Left lung (tissue), 4 donors: ENCODE measurements at regions not wholly inside any gene's neighbourhood (a gene's known extent, or its start where the extent isn't known, plus 50 kb on each side); places are given as distances from the start of the nearest gene placed in this dataset.
A peak's percentile ranks its signal among the peaks of the same experiment; 100 is the strongest.
"Not testable (repeated sequence)": the region's sequence is repeated elsewhere in the genome, so short reads cannot be mapped to it uniquely, and the experiment has no call there.

Source experiments
- ATAC-seq: fragments of 200-7000 bp; cut with Tn5 transposase; one replicate; pipeline ENCODE4 v1.9.1; 2020; ENCODE audit warnings: moderate library complexity
- DNase-seq, 4 donors: peaks; one replicate each; pipeline ENCODE4 v3.0.0-alpha.2; 2013 to 2020
- H3K27ac ChIP-seq, 2 donors: fragments of 200-600 bp; sonication (generic) in 1 of 2; one replicate each; pipeline versions ENCODE4 v1.5.0 to v1.8.0; 2020 to 2021
- H3K27me3 ChIP-seq, 2 donors: fragments of 200-600 bp; sonication (generic) in 1 of 2; one replicate each; pipeline versions ENCODE4 v1.5.0 to v1.8.0; 2020 to 2021
- H3K36me3 ChIP-seq, 2 donors: fragments of 200-600 bp; sonication (generic) in 1 of 2; one replicate each; pipeline versions ENCODE4 v1.5.0 to v1.8.0; 2020 to 2021
- H3K4me1 ChIP-seq, 2 donors: fragments of 200-600 bp; one replicate each; pipeline ENCODE4 v1.8.0; 2021
- H3K4me3 ChIP-seq, 2 donors: fragments of 200-600 bp; sonication (generic) in 1 of 2; one replicate each; pipeline versions ENCODE4 v1.5.0 to v1.8.0; 2020 to 2021; ENCODE audit warnings: mild to moderate bottlenecking in 1 of 2
- H3K9me3 ChIP-seq, 2 donors: fragments of 200-600 bp; sonication (generic) in 1 of 2; one replicate each; pipeline versions ENCODE4 v1.5.0 to v1.8.0; 2020 to 2021
- intact Hi-C, 2 donors: fragments of 100-400 bp; cut with DNase I; formaldehyde crosslinking; loops; one replicate each; pipeline versions ENCODE4 v1.11.2 to v1.14.2; 2022
- TF ChIP-seq, protein P1 (sequence below), 2 donors: fragments of 200-600 bp; sonication (generic) in 1 of 2; IDR thresholded peaks; one replicate each; pipeline versions ENCODE4 v1.5.0 to v1.8.0; 2021; ENCODE audit warnings: antibody characterized with exemption in 2 of 2
- donor health status: DM: no; HTN: yes; CAD: no.
- donor health status: DM: no; HTN: no; CAD: no.

DNA sequence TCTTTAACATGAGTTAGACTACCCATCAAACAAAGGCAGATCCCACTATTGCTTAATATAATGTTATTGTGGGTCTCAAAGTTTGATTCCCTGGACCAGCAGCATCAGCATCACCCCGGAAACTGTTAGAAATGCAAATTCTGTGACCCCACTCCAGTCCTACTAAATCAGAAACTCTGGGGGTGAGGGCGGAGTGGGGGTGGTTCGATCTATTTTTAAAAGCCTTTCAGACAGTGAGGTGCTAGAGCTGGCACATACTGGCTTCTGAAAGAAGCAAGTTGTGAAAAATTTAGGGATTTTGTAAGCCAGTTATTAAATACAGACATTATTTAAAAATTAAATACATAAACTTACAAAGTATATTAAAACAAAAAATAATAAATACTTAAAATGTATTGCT lies 513.2 kb downstream of the NFIB start:
- TF ChIP-seq, protein P1, sequence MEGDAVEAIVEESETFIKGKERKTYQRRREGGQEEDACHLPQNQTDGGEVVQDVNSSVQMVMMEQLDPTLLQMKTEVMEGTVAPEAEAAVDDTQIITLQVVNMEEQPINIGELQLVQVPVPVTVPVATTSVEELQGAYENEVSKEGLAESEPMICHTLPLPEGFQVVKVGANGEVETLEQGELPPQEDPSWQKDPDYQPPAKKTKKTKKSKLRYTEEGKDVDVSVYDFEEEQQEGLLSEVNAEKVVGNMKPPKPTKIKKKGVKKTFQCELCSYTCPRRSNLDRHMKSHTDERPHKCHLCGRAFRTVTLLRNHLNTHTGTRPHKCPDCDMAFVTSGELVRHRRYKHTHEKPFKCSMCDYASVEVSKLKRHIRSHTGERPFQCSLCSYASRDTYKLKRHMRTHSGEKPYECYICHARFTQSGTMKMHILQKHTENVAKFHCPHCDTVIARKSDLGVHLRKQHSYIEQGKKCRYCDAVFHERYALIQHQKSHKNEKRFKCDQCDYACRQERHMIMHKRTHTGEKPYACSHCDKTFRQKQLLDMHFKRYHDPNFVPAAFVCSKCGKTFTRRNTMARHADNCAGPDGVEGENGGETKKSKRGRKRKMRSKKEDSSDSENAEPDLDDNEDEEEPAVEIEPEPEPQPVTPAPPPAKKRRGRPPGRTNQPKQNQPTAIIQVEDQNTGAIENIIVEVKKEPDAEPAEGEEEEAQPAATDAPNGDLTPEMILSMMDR (IDR thresholded peaks at IDR 0.05), result no peak

DNA sequence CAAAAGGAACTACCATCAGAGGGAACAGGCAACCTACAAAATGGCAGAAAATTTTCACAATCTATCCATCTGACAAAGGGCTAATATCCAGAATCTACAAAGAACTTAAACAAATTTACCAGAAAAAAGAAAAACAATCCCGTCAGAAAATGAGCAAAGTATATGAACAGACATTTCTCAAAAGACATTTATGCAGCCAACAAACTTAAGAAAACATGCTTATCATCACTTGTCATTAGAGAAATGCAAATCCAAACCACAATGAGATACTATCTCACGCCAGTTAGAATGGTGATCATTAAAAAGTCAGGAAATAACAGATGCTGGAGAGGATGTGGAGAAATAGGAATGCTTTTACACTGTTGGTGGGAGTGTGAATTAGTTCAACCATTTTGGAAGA lies 516.2 kb downstream of the NFIB start:
- ATAC-seq, H3K27me3 ChIP-seq, H3K9me3 ChIP-seq, H3K27ac ChIP-seq, H3K4me3 ChIP-seq, H3K4me1 ChIP-seq, intact Hi-C loops, H3K36me3 ChIP-seq, DNase-seq: not testable (repeated sequence)

More for the DNA sequence above, 513.2 kb downstream of the NFIB start:
- DNase-seq (no peak), ATAC-seq (no peak)
- Histone ChIP-seq H3K4me3 (no peak overlapping the region), H3K4me1 (no peaks in the 10 kb centered on the region), H3K9me3 (no peaks in the 10 kb centered on the region), H3K27me3 (no peaks in the 10 kb centered on the region), H3K36me3 (no peaks in the 10 kb centered on the region), H3K27ac (no peak overlapping the region)
- intact Hi-C loops, result no loop called here

DNA sequence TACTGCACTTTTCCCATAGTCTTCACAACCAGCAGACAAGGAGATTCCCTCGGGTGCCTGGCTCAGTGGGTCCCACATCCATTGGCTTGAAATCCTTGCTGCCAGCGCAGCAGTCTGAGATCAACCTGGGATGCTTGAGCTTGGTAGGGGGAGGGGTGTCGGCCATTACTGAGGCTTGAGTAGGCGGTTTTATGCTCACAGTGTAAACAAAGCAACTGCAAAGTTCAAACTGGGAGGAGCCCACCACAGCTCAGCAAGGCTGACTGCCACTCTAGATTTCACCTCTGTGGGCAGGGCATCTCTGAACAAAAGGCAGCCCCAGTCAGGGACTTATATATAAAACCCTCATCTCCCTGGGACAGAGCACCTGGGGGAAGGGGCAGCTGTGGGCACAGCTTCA lies 512.3 kb upstream of the MPDZ start:
- Histone ChIP-seq H3K27ac (no peak overlapping the region), H3K27me3 (no peaks in the 10 kb centered on the region), H3K36me3 (no peaks in the 10 kb centered on the region), H3K4me1 (no peaks in the 10 kb centered on the region), H3K4me3 (no peak overlapping the region), H3K9me3 (no peaks in the 10 kb centered on the region)
- intact Hi-C loops, result no loop called here
- ATAC-seq, result no peak
- DNase-seq, result no peak
- TF ChIP-seq, protein P1 (IDR thresholded peaks at IDR 0.05), result no peak

DNA sequence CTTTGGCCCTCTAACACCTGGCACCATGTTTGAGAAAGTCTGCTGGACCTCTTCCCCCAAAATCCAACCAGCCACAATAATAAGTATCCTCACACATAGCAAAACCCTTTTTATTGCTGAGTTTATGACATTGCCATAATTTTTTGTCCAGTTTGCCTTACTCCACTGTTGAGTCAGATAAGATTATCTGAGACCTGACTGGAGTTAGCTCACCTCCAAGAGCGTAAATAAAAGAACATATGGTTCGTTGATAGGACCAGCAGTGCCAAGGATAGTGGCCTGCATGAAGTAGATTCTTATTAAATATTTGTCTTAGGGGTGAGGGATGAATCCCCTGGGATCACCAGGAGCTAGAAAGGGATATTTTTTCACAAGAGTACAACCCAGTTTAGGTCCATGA lies 510.6 kb upstream of the MPDZ start:
- H3K27ac ChIP-seq, result no peak overlapping the region
- ATAC-seq, result no peak
- no peaks in the 10 kb centered on the region for H3K4me1 ChIP-seq
- TF ChIP-seq, protein P1 (IDR thresholded peaks at IDR 0.05), result no peak
- H3K36me3 ChIP-seq, result no peaks in the 10 kb centered on the region
- H3K9me3 ChIP-seq, result no peaks in the 10 kb centered on the region
- intact Hi-C loops, result no loop called here
- no peaks in the 10 kb centered on the region for H3K27me3 ChIP-seq
- H3K4me3 ChIP-seq, result no peak overlapping the region
- no peak for DNase-seq

DNA sequence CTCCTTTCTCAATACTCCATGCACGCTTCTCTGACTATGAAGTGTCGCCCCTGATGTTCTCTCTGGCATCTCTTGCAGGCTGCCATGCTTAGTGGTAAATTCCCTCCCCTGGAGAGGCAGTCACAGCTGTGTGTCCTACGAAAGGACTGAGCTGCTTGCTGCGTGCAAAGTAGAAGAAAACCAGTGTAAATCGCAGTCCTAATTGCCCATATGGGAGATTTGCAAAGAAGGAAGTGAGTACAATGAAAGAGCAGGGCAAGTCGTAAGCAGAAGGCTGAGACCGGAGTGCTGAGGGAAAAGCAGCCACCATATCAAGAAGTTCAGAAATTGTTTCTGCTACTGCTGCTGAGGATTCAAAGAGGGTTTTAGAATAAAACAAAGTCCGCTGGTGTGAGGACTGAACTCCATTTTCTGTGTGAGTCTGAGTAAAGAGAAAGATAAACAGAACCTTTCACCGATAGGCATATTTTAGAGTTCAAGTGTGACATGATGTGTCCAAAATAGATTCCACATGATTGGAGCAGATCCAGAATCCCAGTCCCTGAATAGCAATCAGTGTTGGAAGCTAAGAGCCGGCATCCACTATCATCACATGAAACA lies 507.8 kb upstream of the MPDZ start:
- DNase-seq (peak in 2 of 4 donors; percentile 67 to 81), ATAC-seq (no peak)
- Histone ChIP-seq H3K27ac (peak overlapping the region; percentile 9 to 66), H3K9me3 (no peaks in the 10 kb centered on the region), H3K36me3 (no peaks in the 10 kb centered on the region), H3K4me1 (no peaks in the 10 kb centered on the region), H3K4me3 (no peak overlapping the region), H3K27me3 (no peaks in the 10 kb centered on the region)
- intact Hi-C loops, result no loop called here
- TF ChIP-seq, protein P1 (IDR thresholded peaks at IDR 0.05), result no peak

DNA sequence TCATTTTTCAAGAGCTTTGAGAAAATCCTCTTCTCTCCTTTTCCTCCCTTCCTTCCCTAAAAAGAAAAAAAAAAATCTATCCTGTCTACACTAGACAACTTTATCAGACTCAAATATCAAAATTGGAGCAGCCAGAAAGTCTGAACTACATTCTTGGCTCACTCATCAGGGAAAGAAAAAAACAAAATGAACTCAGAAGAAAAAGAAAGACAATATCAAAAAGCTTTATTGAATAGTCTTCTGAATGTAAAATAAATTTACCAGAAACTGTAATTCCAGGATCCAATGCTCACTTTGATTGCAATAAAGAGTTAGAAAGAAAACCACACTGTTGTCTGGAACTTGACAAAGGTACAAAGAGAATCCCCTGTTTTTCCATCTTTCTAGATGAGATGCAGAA lies 507.2 kb upstream of the MPDZ start:
- H3K4me1 ChIP-seq, result no peaks in the 10 kb centered on the region
- no peak for DNase-seq
- no peaks in the 10 kb centered on the region for H3K27me3 ChIP-seq
- TF ChIP-seq, protein P1 (IDR thresholded peaks at IDR 0.05), result no peak
- no peaks in the 10 kb centered on the region for H3K9me3 ChIP-seq
- H3K4me3 ChIP-seq, result no peak overlapping the region
- peak overlapping the region in 1 of 2 donors; percentile 66 for H3K27ac ChIP-seq
- no peak for ATAC-seq
- intact Hi-C loops, result no loop called here
- H3K36me3 ChIP-seq, result no peaks in the 10 kb centered on the region
